ENCODE measurements at regions not wholly inside any gene's neighbourhood (a gene's known extent, or its start where the extent isn't known, plus 50 kb on each side); places are given as distances from the start of the nearest gene placed in this dataset.

GRCh38 chr12:42957561-42958290 is 368.2 kb upstream of the PRICKLE1 start:
- no peak for DNase-seq
- intact Hi-C loops (cut with DNase I, micrococcal nuclease): no loop called here
- ATAC-seq: no peak

- ATAC-seq (no peak), DNase-seq (no peak)
- intact Hi-C loops (cut with DNase I, micrococcal nuclease): no loop called here
These were observed 367.6 kb upstream of the PRICKLE1 start for GRCh38 chr12:42957136-42957535.

- ATAC-seq: no peak
- DNase-seq: no peak
- intact Hi-C loops (cut with DNase I, micrococcal nuclease): no loop called here
These were observed 363.5 kb upstream of the PRICKLE1 start for GRCh38 chr12:42953021-42953420.

GRCh38 chr12:42946871-42947381 is 357.4 kb upstream of the PRICKLE1 start:
- ATAC-seq: no peak
- intact Hi-C loops (cut with DNase I, micrococcal nuclease): no loop called here

GRCh38 chr12:42945927-42946326 is 356.4 kb upstream of the PRICKLE1 start:
- no peak for DNase-seq
- ATAC-seq: no peak
- intact Hi-C loops (cut with DNase I, micrococcal nuclease): no loop called here

More at GRCh38 chr12:42946871-42947381, 357.4 kb upstream of the PRICKLE1 start:
- no peak for DNase-seq

GRCh38 chr12:42944516-42944915 is 355.0 kb upstream of the PRICKLE1 start:
- DNase-seq: no peak

GRCh38 chr12:42936991-42937390 is 347.4 kb upstream of the PRICKLE1 start:
- intact Hi-C loops (cut with DNase I, micrococcal nuclease): no loop called here
- ATAC-seq (no peak), DNase-seq (no peak)

More at GRCh38 chr12:42944516-42944915, 355.0 kb upstream of the PRICKLE1 start:
- intact Hi-C loops (cut with DNase I, micrococcal nuclease): no loop called here
- no peak for ATAC-seq

GRCh38 chr12:42936260-42936659 is 346.7 kb upstream of the PRICKLE1 start:
- intact Hi-C loops (cut with DNase I, micrococcal nuclease): no loop called here
- ATAC-seq: no peak
- DNase-seq: no peak

GRCh38 chr12:42935756-42936155 is 346.2 kb upstream of the PRICKLE1 start:
- no peak for ATAC-seq
- DNase-seq: no peak
- intact Hi-C loops (cut with DNase I, micrococcal nuclease): no loop called here

GRCh38 chr12:42935090-42935489 is 345.5 kb upstream of the PRICKLE1 start:
- intact Hi-C loops (cut with DNase I, micrococcal nuclease): no loop called here
- DNase-seq: no peak
- ATAC-seq: no peak

- intact Hi-C loops (cut with DNase I, micrococcal nuclease): no loop called here
- ATAC-seq (no peak), DNase-seq (no peak)
These were observed 344.0 kb upstream of the PRICKLE1 start for GRCh38 chr12:42933461-42934081.

GRCh38 chr12:42932936-42933335 is 343.4 kb upstream of the PRICKLE1 start:
- DNase-seq (no peak), ATAC-seq (no peak)
- intact Hi-C loops (cut with DNase I, micrococcal nuclease): no loop called here

- no peak for ATAC-seq
- intact Hi-C loops (cut with DNase I, micrococcal nuclease): no loop called here
- no peak for DNase-seq
These were observed 336.7 kb upstream of the PRICKLE1 start for GRCh38 chr12:42926232-42926631.

- DNase-seq (no peak), ATAC-seq (no peak)
- intact Hi-C loops (cut with DNase I, micrococcal nuclease): no loop called here
These were observed 334.9 kb upstream of the PRICKLE1 start for GRCh38 chr12:42924482-42924881.

- ATAC-seq (no peak), DNase-seq (no peak)
- intact Hi-C loops (cut with DNase I, micrococcal nuclease): no loop called here
These were observed 334.0 kb upstream of the PRICKLE1 start for GRCh38 chr12:42923583-42923982.

- ATAC-seq (no peak), DNase-seq (no peak)
- intact Hi-C loops (cut with DNase I, micrococcal nuclease): no loop called here
These were observed 333.6 kb upstream of the PRICKLE1 start for GRCh38 chr12:42923156-42923555.

- intact Hi-C loops (cut with DNase I, micrococcal nuclease): no loop called here
- DNase-seq: no peak
- ATAC-seq: no peak
These were observed 332.9 kb upstream of the PRICKLE1 start for GRCh38 chr12:42922505-42922850.

- ATAC-seq (no peak), DNase-seq (no peak)
- intact Hi-C loops (cut with DNase I, micrococcal nuclease): no loop called here
These were observed 332.4 kb upstream of the PRICKLE1 start for GRCh38 chr12:42921741-42922504.

- intact Hi-C loops (cut with DNase I, micrococcal nuclease): no loop called here
- DNase-seq (no peak), ATAC-seq (no peak)
These were observed 330.1 kb upstream of the PRICKLE1 start for GRCh38 chr12:42919691-42920090.

GRCh38 chr12:42918443-42918842 is 328.9 kb upstream of the PRICKLE1 start:
- ATAC-seq (no peak), DNase-seq (no peak)
- intact Hi-C loops (cut with DNase I, micrococcal nuclease): no loop called here

Measured in left colon (tissue), 2 donors.